ENCODE measurements at regions not wholly inside any gene's neighbourhood (a gene's known extent, or its start where the extent isn't known, plus 50 kb on each side); places are given as distances from the start of the nearest gene placed in this dataset.

GRCh38 chr1:57707631-57708030, 283.8 kb upstream of the DAB1 start:
- H3K27ac ChIP-seq (ENCODE audit: low read depth in 1 of 2, low read length in 2 of 2), result no peak overlapping the region
- TF ChIP-seq SP1 (IDR thresholded peaks at IDR 0.05) (no peak), CTCF (IDR thresholded peaks at IDR 0.05; ENCODE audit: low read depth, low read length, missing input control) (no peak), RXRA (IDR thresholded peaks at IDR 0.05) (no peak), EGR1 (IDR thresholded peaks at IDR 0.05; ENCODE audit: low read depth in 2 of 2) (no peak), HNF4A (conservative IDR thresholded peaks at IDR 0.05) (no peak), MAX (IDR thresholded peaks at IDR 0.05) (no peak), RAD21 (IDR thresholded peaks at IDR 0.05) (no peak), FOXA1 (IDR thresholded peaks at IDR 0.05) (no peak), GABPA (IDR thresholded peaks at IDR 0.05 in 1 of 2, conservative IDR thresholded peaks at IDR 0.05 in 1 of 2) (no peak), REST (IDR thresholded peaks at IDR 0.05) (no peak), JUND (IDR thresholded peaks at IDR 0.05) (no peak)
- DNase-seq (ENCODE audit: low spot score), result no peak
- H3K27me3 ChIP-seq (ENCODE audit: control insufficient read depth in 4 of 4, insufficient read depth in 4 of 4, low read length in 3 of 4), result no peaks in the 10 kb centered on the region
- WGBS, result 96% methylated on average over 1 of the region's 1 CpG
- no peak overlapping the region for H3K4me3 ChIP-seq (ENCODE audit: low read depth in 1 of 3, low read length in 3 of 3)
- H3K9ac ChIP-seq (ENCODE audit: low read depth in 1 of 2, low read length in 2 of 2), result no peak overlapping the region
- H3K36me3 ChIP-seq (ENCODE audit: control insufficient read depth in 4 of 4, insufficient read depth in 3 of 4, low read depth in 1 of 4, low read length in 3 of 4), result no peaks in the 10 kb centered on the region
- no peaks in the 10 kb centered on the region for H3K9me3 ChIP-seq (ENCODE audit: control insufficient read depth in 4 of 4, low read length in 3 of 4)
- H3K4me1 ChIP-seq (ENCODE audit: control insufficient read depth in 4 of 4, insufficient read depth in 4 of 4, low read length in 3 of 4), result no peaks in the 10 kb centered on the region

GRCh38 chr1:57704811-57705210, 281.0 kb upstream of the DAB1 start:
- Histone ChIP-seq H3K27me3 (ENCODE audit: control insufficient read depth in 4 of 4, insufficient read depth in 4 of 4, low read length in 3 of 4) (no peaks in the 10 kb centered on the region), H3K4me1 (ENCODE audit: control insufficient read depth in 4 of 4, insufficient read depth in 4 of 4, low read length in 3 of 4) (no peaks in the 10 kb centered on the region), H3K4me3 (ENCODE audit: low read depth in 1 of 3, low read length in 3 of 3) (no peak overlapping the region), H3K9ac (ENCODE audit: low read depth in 1 of 2, low read length in 2 of 2) (no peak overlapping the region), H3K36me3 (ENCODE audit: control insufficient read depth in 4 of 4, insufficient read depth in 3 of 4, low read depth in 1 of 4, low read length in 3 of 4) (no peaks in the 10 kb centered on the region), H3K9me3 (ENCODE audit: control insufficient read depth in 4 of 4, low read length in 3 of 4) (no peaks in the 10 kb centered on the region), H3K27ac (ENCODE audit: low read depth in 1 of 2, low read length in 2 of 2) (no peak overlapping the region)
- 47% methylated on average over 1 of the region's 1 CpG for WGBS
- DNase-seq (ENCODE audit: low spot score), result no peak
- no peak for TF ChIP-seq FOXA2 (IDR thresholded peaks at IDR 0.05)
- TF ChIP-seq TAF1 (conservative IDR thresholded peaks at IDR 0.05), result no peak
- no peak for TF ChIP-seq HNF4G (IDR thresholded peaks at IDR 0.05)
- TF ChIP-seq SP1 (IDR thresholded peaks at IDR 0.05), result no peak
- no peak for TF ChIP-seq HNF4A (conservative IDR thresholded peaks at IDR 0.05)
- TF ChIP-seq FOXA1 (IDR thresholded peaks at IDR 0.05), result no peak
- no peak for TF ChIP-seq EGR1 (IDR thresholded peaks at IDR 0.05; ENCODE audit: low read depth in 2 of 2)
- TF ChIP-seq ZBTB33 (IDR thresholded peaks at IDR 0.05), result no peak
- TF ChIP-seq RAD21 (IDR thresholded peaks at IDR 0.05), result no peak
- TF ChIP-seq ATF3 (IDR thresholded peaks at IDR 0.05), result no peak
- TF ChIP-seq REST (IDR thresholded peaks at IDR 0.05), result no peak
- no peak for TF ChIP-seq GABPA (IDR thresholded peaks at IDR 0.05 in 1 of 2, conservative IDR thresholded peaks at IDR 0.05 in 1 of 2)
- no peak for TF ChIP-seq CTCF (IDR thresholded peaks at IDR 0.05; ENCODE audit: low read depth, low read length, missing input control)
- TF ChIP-seq YY1 (IDR thresholded peaks at IDR 0.05), result no peak
- no peak for TF ChIP-seq JUND (IDR thresholded peaks at IDR 0.05)
- TF ChIP-seq NR2F2 (IDR thresholded peaks at IDR 0.05), result no peak
- no peak for TF ChIP-seq RXRA (IDR thresholded peaks at IDR 0.05)

Measured in liver (tissue), 8 donors.